SU-DHL-6 (cell line): ENCODE measurements at regions not wholly inside any gene's neighbourhood (a gene's known extent, or its start where the extent isn't known, plus 50 kb on each side); places are given as distances from the start of the nearest gene placed in this dataset.

Source experiments
- H2AFZ ChIP-seq: fragments of 200-600 bp; sonication (generic); 2 replicates; pipeline ENCODE4 v1.6.1; 2014; ENCODE audit warnings: low read depth, mild to moderate bottlenecking, moderate library complexity, mixed read lengths, antibody characterized with exemption, low read length; ENCODE audit not compliant: severe bottlenecking
- H3F3A ChIP-seq: fragments of 200-600 bp; shearing (Covaris generic); 2 replicates; pipeline ENCODE4 v1.6.0; 2016; ENCODE audit warnings: antibody characterized with exemption, mild to moderate bottlenecking; ENCODE audit not compliant: insufficient read depth
- H3K27ac ChIP-seq: fragments of 200-600 bp; sonication (generic); 2 replicates; pipeline ENCODE4 v1.5.1; 2016; ENCODE audit warnings: low read depth, mild to moderate bottlenecking, low read length, moderate library complexity, mixed read lengths
- H3K27me3 ChIP-seq: fragments of 200-600 bp; sonication (generic), shearing (Covaris generic); 2 replicates; pipeline ENCODE4 v1.6.0; 2014; ENCODE audit warnings: mild to moderate bottlenecking, low read length
- H3K36me3 ChIP-seq: fragments of 200-600 bp; sonication (generic); 2 replicates; pipeline ENCODE4 v1.6.1; 2014; ENCODE audit warnings: mild to moderate bottlenecking, low read length, mixed read lengths
- H3K4me2 ChIP-seq: fragments of 300-600, 200-600 bp; shearing (Covaris generic), sonication (generic); 2 replicates; pipeline ENCODE4 v1.6.0; 2014; ENCODE audit warnings: low read length, low read depth, mild to moderate bottlenecking; ENCODE audit not compliant: poor library complexity, severe bottlenecking
- H3K4me3 ChIP-seq: fragments of 200-600 bp; sonication (generic); 2 replicates; pipeline ENCODE4 v1.5.1; 2014; ENCODE audit warnings: antibody characterized with exemption, low read length, mild to moderate bottlenecking, mixed read lengths; ENCODE audit not compliant: insufficient read depth, poor library complexity, severe bottlenecking
- H3K79me2 ChIP-seq: fragments of 200-600 bp; sonication (generic); 2 replicates; pipeline ENCODE4 v1.6.1; 2014; ENCODE audit warnings: mild to moderate bottlenecking, low read length, moderate library complexity; ENCODE audit not compliant: insufficient read depth
- H3K9ac ChIP-seq: fragments of 200-600 bp; sonication (generic); 2 replicates; pipeline ENCODE4 v1.7.0; 2014; ENCODE audit warnings: mild to moderate bottlenecking, low read length
- H3K9me2 ChIP-seq: fragments of 200-600 bp; sonication (generic); replicated peaks from 2 replicates; pipeline ENCODE4 v1.6.1; 2014; ENCODE audit warnings: low read length; ENCODE audit not compliant: insufficient read depth
- H3K9me3 ChIP-seq: fragments of 200-600 bp; sonication (generic); 2 replicates; pipeline ENCODE4 v1.6.1; 2014; ENCODE audit warnings: low read length, mixed read lengths; ENCODE audit not compliant: insufficient read depth
- H4K20me1 ChIP-seq: fragments of 200-600 bp; sonication (generic); 2 replicates; pipeline ENCODE4 v1.6.1; 2014; ENCODE audit warnings: low read depth, mild to moderate bottlenecking, antibody characterized with exemption, low read length, moderate library complexity, mixed read lengths
- EZH2phosphoT487 ChIP-seq: fragments of 200-600 bp; sonication (generic), shearing (Covaris generic); conservative IDR thresholded peaks from 2 replicates; pipeline ENCODE4 v1.6.1; 2018; ENCODE audit warnings: mild to moderate bottlenecking, antibody characterized with exemption, low read length, moderate library complexity, mixed read lengths
- TF ChIP-seq, protein P1 (sequence below): fragments of 200-600 bp; sonication (generic); IDR thresholded peaks from one replicate; pipeline ENCODE4 v1.5.1; 2017; ENCODE audit warnings: antibody characterized with exemption, mild to moderate bottlenecking, low read length, moderate library complexity; ENCODE audit not compliant: insufficient read depth, poor library complexity, severe bottlenecking

DNA sequence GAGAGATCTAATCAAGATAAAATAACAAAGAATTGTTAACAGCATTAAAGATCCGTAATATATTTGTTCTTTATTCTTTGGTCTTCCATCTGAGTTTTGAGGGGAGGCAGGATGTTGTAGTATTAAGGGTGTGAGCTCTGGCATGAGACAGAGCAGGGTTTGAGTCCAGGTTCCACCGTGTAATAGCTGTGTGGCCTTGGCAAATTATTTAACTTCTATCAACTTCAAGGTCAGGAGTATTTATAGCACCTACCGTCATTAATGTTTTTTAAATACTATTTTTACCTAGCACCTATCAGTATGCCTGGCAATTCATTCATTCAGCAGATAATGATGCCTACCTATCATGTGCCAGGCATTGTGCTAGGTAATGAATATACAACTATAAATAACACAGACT is 180.1 kb upstream of the NABP1 start:
- no peak overlapping the region for H2AFZ ChIP-seq
- H4K20me1 ChIP-seq = no peaks in the 10 kb centered on the region
- H3K9me2 ChIP-seq = no peaks in the 10 kb centered on the region
- no peaks in the 10 kb centered on the region for H3F3A ChIP-seq
- no peak overlapping the region for H3K4me3 ChIP-seq
- H3K79me2 ChIP-seq = no peaks in the 10 kb centered on the region
- no peak overlapping the region for H3K4me2 ChIP-seq
- H3K36me3 ChIP-seq = no peaks in the 10 kb centered on the region
- no peak overlapping the region for H3K9ac ChIP-seq
- no peaks in the 10 kb centered on the region for H3K9me3 ChIP-seq
- TF ChIP-seq, protein P1, sequence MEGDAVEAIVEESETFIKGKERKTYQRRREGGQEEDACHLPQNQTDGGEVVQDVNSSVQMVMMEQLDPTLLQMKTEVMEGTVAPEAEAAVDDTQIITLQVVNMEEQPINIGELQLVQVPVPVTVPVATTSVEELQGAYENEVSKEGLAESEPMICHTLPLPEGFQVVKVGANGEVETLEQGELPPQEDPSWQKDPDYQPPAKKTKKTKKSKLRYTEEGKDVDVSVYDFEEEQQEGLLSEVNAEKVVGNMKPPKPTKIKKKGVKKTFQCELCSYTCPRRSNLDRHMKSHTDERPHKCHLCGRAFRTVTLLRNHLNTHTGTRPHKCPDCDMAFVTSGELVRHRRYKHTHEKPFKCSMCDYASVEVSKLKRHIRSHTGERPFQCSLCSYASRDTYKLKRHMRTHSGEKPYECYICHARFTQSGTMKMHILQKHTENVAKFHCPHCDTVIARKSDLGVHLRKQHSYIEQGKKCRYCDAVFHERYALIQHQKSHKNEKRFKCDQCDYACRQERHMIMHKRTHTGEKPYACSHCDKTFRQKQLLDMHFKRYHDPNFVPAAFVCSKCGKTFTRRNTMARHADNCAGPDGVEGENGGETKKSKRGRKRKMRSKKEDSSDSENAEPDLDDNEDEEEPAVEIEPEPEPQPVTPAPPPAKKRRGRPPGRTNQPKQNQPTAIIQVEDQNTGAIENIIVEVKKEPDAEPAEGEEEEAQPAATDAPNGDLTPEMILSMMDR = no peak
- no peak for TF ChIP-seq EZH2phosphoT487
- H3K27me3 ChIP-seq = no peaks in the 10 kb centered on the region
- no peak overlapping the region for H3K27ac ChIP-seq

DNA sequence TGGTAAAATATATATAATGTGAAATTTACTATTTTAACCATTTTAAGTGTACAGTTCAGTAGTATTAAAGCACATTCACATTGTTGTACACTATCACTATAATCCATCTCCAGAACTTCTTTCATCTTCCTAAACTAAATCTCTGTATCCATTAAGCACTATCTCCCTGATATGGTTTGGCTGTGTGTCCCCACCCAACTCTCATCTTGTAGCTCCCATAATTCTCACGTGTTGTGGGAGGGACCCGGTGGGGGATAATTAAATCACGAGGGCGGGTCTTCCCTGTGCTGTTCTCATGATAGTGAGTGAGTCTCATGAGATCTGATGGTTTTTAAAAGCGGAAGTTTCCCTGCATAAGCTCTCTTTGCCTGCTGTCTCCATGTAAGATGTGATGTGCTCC is 178.9 kb upstream of the NABP1 start:
- H3K27me3 ChIP-seq = no peaks in the 10 kb centered on the region
- no peaks in the 10 kb centered on the region for H3K79me2 ChIP-seq
- H3K9me3 ChIP-seq = no peaks in the 10 kb centered on the region
- H3F3A ChIP-seq = no peaks in the 10 kb centered on the region
- no peak overlapping the region for H3K4me2 ChIP-seq
- TF ChIP-seq, protein P1 = no peak
- no peak for TF ChIP-seq EZH2phosphoT487
- no peak overlapping the region for H3K4me3 ChIP-seq
- no peak overlapping the region for H3K27ac ChIP-seq
- H3K9ac ChIP-seq = no peak overlapping the region
- H4K20me1 ChIP-seq = no peaks in the 10 kb centered on the region
- H3K9me2 ChIP-seq = no peaks in the 10 kb centered on the region
- no peak overlapping the region for H2AFZ ChIP-seq
- H3K36me3 ChIP-seq = no peaks in the 10 kb centered on the region

DNA sequence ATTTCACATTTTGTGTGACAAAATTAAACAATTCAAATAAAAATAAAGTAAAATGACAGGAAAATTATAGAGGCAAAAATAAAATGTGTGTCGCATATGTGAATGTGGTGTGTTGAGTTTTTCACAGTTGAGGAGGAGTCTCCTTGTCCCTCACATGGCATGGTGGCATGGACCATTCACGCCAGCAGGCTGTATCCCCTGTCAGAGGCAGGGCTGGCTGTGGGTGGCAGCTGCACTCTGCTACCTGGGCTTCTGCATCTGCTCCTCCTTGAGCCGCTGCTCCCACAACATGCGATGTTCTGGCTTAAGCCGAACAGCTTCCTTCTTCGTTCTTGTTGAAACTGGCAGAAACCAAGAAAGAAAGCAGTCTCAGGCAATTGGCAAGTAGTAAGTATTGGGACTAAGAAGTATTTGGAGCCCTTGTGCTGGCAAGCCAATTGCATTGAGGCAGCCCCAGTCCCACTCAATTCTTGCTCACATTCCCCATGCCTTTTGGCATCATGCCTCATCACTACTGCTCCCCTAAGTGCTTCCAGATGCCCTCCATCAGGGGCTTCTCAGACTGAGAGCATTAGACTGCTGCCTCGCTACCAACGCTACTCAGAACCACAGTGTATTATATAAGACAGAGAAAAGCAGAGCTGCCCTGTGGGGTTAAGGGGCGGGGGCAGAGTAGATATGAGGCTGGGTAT is 177.9 kb upstream of the NABP1 start:
- H3F3A ChIP-seq = no peaks in the 10 kb centered on the region
- H3K27ac ChIP-seq = no peak overlapping the region
- H2AFZ ChIP-seq = no peak overlapping the region
- no peak overlapping the region for H3K4me3 ChIP-seq
- no peaks in the 10 kb centered on the region for H3K27me3 ChIP-seq
- no peak overlapping the region for H3K4me2 ChIP-seq
- H3K9me3 ChIP-seq = no peaks in the 10 kb centered on the region
- H3K9me2 ChIP-seq = no peaks in the 10 kb centered on the region
- no peak overlapping the region for H3K9ac ChIP-seq
- H3K79me2 ChIP-seq = no peaks in the 10 kb centered on the region
- TF ChIP-seq EZH2phosphoT487 = no peak
- TF ChIP-seq, protein P1 = no peak
- H3K36me3 ChIP-seq = no peaks in the 10 kb centered on the region
- no peaks in the 10 kb centered on the region for H4K20me1 ChIP-seq
